ENCODE measurements at regions not wholly inside any gene's neighbourhood (a gene's known extent, or its start where the extent isn't known, plus 50 kb on each side); places are given as distances from the start of the nearest gene placed in this dataset.

- H3K36me3 ChIP-seq (ENCODE audit: control insufficient read depth in 2 of 2, extremely low read depth in 1 of 2, insufficient read depth in 2 of 2, low read length in 2 of 2): no peaks in the 10 kb centered on the region
- no peaks in the 10 kb centered on the region for H3K27me3 ChIP-seq (ENCODE audit: control insufficient read depth, extremely low read depth, insufficient read depth, low read length)
- no peak overlapping the region for H2AFZ ChIP-seq (ENCODE audit: control insufficient read depth, low read length)
- no peak overlapping the region for H3K9ac ChIP-seq (ENCODE audit: control insufficient read depth, extremely low read depth, insufficient read depth, low read length)
- no peak for DNase-seq (ENCODE audit: low read depth, low spot score)
- H3K4me3 ChIP-seq (ENCODE audit: control insufficient read depth in 2 of 3, extremely low read depth in 1 of 3, insufficient read depth in 2 of 3, low read depth in 1 of 3, low read length in 3 of 3): no peak overlapping the region
- H3K9me3 ChIP-seq (ENCODE audit: control insufficient read depth, low read depth, low read length): no peaks in the 10 kb centered on the region
- H3K27ac ChIP-seq (ENCODE audit: control insufficient read depth, insufficient read depth, low read length): no peak overlapping the region
- no peaks in the 10 kb centered on the region for H3K9me1 ChIP-seq (ENCODE audit: control insufficient read depth, extremely low read depth, insufficient read depth, low read length)
- H3K79me2 ChIP-seq (ENCODE audit: control insufficient read depth, insufficient read depth, low read length): no peaks in the 10 kb centered on the region
- no peaks in the 10 kb centered on the region for H3K4me1 ChIP-seq (ENCODE audit: control insufficient read depth, extremely low read depth, insufficient read depth, low read length)
- H3K4me2 ChIP-seq (ENCODE audit: control insufficient read depth, extremely low read depth, insufficient read depth, low read depth, low read length): no peak overlapping the region
- no peaks in the 10 kb centered on the region for H4K20me1 ChIP-seq (ENCODE audit: control insufficient read depth, extremely low read depth, insufficient read depth, low read length)
- no peak for FAIRE-seq
- dilution Hi-C loops (cut with MboI; ENCODE audit: extremely low pct_ligation_motif_present, low sequenced_read_pairs): no loop called here
- no peak for TF ChIP-seq EZH2 (IDR thresholded peaks at IDR 0.05; ENCODE audit: low read length)
- TF ChIP-seq, protein P1, sequence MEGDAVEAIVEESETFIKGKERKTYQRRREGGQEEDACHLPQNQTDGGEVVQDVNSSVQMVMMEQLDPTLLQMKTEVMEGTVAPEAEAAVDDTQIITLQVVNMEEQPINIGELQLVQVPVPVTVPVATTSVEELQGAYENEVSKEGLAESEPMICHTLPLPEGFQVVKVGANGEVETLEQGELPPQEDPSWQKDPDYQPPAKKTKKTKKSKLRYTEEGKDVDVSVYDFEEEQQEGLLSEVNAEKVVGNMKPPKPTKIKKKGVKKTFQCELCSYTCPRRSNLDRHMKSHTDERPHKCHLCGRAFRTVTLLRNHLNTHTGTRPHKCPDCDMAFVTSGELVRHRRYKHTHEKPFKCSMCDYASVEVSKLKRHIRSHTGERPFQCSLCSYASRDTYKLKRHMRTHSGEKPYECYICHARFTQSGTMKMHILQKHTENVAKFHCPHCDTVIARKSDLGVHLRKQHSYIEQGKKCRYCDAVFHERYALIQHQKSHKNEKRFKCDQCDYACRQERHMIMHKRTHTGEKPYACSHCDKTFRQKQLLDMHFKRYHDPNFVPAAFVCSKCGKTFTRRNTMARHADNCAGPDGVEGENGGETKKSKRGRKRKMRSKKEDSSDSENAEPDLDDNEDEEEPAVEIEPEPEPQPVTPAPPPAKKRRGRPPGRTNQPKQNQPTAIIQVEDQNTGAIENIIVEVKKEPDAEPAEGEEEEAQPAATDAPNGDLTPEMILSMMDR (optimal IDR thresholded peaks at IDR 0.05 in 1 of 3, IDR thresholded peaks at IDR 0.05 in 1 of 3, conservative IDR thresholded peaks at IDR 0.05 in 1 of 3; ENCODE audit: extremely low read depth in 1 of 3, insufficient read depth in 2 of 3, low read length in 3 of 3): no peak
Observed at GRCh38 chr6:22451962-22452361, 117.4 kb upstream of the HDGFL1 start.

DNA sequence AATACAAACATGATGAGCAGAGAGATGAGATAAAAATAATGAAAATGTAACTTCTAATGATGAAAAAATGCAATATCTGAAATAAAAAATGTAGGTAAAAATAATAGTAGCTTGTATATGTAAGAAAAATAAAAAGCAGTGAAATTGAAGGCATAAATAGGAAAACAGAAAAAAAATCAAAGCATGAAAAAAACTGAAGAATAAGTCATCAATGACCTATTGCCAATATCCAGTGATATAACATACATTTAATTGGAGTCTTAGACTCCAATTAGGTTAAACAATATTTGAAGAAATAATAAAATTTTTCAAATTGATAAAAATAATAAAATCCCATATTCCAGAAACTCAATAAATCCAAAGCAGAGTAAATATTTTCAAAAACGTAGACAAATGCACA is 114.0 kb upstream of the HDGFL1 start:
- dilution Hi-C loops (cut with MboI; ENCODE audit: extremely low pct_ligation_motif_present, low sequenced_read_pairs): no loop called here
- FAIRE-seq: no peak

More for the DNA sequence above, 114.0 kb upstream of the HDGFL1 start:
- H4K20me1 ChIP-seq (ENCODE audit: control insufficient read depth, extremely low read depth, insufficient read depth, low read length): no peaks in the 10 kb centered on the region
- no peak for DNase-seq (ENCODE audit: low read depth, low spot score)
- H3K36me3 ChIP-seq (ENCODE audit: control insufficient read depth in 2 of 2, extremely low read depth in 1 of 2, insufficient read depth in 2 of 2, low read length in 2 of 2): no peaks in the 10 kb centered on the region
- H2AFZ ChIP-seq (ENCODE audit: control insufficient read depth, low read length): no peak overlapping the region
- H3K27ac ChIP-seq (ENCODE audit: control insufficient read depth, insufficient read depth, low read length): no peak overlapping the region
- no peaks in the 10 kb centered on the region for H3K9me3 ChIP-seq (ENCODE audit: control insufficient read depth, low read depth, low read length)
- no peak overlapping the region for H3K4me3 ChIP-seq (ENCODE audit: control insufficient read depth in 2 of 3, extremely low read depth in 1 of 3, insufficient read depth in 2 of 3, low read depth in 1 of 3, low read length in 3 of 3)
- no peaks in the 10 kb centered on the region for H3K27me3 ChIP-seq (ENCODE audit: control insufficient read depth, extremely low read depth, insufficient read depth, low read length)
- H3K4me1 ChIP-seq (ENCODE audit: control insufficient read depth, extremely low read depth, insufficient read depth, low read length): no peaks in the 10 kb centered on the region
- no peaks in the 10 kb centered on the region for H3K9me1 ChIP-seq (ENCODE audit: control insufficient read depth, extremely low read depth, insufficient read depth, low read length)
- TF ChIP-seq EZH2 (IDR thresholded peaks at IDR 0.05; ENCODE audit: low read length): no peak
- TF ChIP-seq, protein P1 (optimal IDR thresholded peaks at IDR 0.05 in 1 of 3, IDR thresholded peaks at IDR 0.05 in 1 of 3, conservative IDR thresholded peaks at IDR 0.05 in 1 of 3; ENCODE audit: extremely low read depth in 1 of 3, insufficient read depth in 2 of 3, low read length in 3 of 3): no peak
- H3K79me2 ChIP-seq (ENCODE audit: control insufficient read depth, insufficient read depth, low read length): no peaks in the 10 kb centered on the region
- no peak overlapping the region for H3K9ac ChIP-seq (ENCODE audit: control insufficient read depth, extremely low read depth, insufficient read depth, low read length)
- no peak overlapping the region for H3K4me2 ChIP-seq (ENCODE audit: control insufficient read depth, extremely low read depth, insufficient read depth, low read depth, low read length)
